ENCODE measurements at regions not wholly inside any gene's neighbourhood (a gene's known extent, or its start where the extent isn't known, plus 50 kb on each side); places are given as distances from the start of the nearest gene placed in this dataset.

DNA sequence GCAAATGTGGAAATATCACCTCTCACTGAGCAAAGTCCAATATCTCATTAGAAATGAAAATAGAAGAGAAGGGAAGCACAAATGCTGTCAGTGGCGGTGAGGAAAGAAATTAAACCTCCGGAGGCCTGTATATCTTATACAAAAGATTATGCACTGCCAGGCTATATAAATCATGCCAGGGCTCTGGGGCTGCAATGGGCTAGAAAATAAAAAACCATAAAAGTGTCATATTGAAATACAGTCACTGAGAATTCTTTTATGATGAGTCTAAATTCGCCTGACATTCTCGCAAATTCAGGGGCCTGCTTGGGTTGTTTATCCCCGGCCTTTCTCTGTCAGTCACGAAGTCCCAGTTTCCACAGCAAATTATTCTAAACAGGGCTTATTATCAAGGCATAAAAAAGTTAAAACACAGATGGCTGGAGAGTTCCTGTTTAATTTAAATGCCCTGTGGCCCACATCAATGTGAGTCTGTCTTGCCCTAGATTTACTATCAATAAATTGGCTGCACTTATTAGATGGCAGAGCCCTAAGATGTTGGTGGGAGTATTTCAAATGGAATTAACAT, 193.8 kb downstream of the SNX10 start:
- DNase-seq (ENCODE audit: low read depth), result no peak
- no peak overlapping the region for H3K4me3 ChIP-seq (ENCODE audit: low read length)
- TF ChIP-seq, protein P1, sequence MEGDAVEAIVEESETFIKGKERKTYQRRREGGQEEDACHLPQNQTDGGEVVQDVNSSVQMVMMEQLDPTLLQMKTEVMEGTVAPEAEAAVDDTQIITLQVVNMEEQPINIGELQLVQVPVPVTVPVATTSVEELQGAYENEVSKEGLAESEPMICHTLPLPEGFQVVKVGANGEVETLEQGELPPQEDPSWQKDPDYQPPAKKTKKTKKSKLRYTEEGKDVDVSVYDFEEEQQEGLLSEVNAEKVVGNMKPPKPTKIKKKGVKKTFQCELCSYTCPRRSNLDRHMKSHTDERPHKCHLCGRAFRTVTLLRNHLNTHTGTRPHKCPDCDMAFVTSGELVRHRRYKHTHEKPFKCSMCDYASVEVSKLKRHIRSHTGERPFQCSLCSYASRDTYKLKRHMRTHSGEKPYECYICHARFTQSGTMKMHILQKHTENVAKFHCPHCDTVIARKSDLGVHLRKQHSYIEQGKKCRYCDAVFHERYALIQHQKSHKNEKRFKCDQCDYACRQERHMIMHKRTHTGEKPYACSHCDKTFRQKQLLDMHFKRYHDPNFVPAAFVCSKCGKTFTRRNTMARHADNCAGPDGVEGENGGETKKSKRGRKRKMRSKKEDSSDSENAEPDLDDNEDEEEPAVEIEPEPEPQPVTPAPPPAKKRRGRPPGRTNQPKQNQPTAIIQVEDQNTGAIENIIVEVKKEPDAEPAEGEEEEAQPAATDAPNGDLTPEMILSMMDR (IDR thresholded peaks at IDR 0.05; ENCODE audit: insufficient read depth, low read depth, low read length, missing control alignments), result no peak

DNA sequence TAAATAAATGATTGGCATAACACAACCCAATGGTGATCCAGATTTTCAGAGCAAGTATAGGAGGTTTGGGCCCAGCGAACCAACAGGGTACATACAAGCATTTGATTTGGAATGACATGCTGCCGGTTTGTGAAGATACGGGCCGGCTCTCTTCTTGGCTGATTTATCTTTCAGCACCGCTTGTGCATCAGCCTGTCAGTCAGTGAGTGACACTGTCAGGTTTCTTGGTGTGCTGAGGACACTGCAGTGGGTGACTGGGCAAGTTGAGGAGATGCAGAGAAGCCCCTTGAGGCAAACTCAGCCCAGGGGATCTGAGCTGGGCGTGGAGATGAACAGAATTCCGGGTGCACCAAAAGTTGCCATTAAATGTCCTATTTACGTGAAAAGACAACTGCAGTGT, 194.5 kb downstream of the SNX10 start:
- TF ChIP-seq, protein P1 (IDR thresholded peaks at IDR 0.05; ENCODE audit: insufficient read depth, low read depth, low read length, missing control alignments), result no peak
- H3K4me3 ChIP-seq (ENCODE audit: low read length), result no peak overlapping the region
- DNase-seq (ENCODE audit: low read depth), result no peak

DNA sequence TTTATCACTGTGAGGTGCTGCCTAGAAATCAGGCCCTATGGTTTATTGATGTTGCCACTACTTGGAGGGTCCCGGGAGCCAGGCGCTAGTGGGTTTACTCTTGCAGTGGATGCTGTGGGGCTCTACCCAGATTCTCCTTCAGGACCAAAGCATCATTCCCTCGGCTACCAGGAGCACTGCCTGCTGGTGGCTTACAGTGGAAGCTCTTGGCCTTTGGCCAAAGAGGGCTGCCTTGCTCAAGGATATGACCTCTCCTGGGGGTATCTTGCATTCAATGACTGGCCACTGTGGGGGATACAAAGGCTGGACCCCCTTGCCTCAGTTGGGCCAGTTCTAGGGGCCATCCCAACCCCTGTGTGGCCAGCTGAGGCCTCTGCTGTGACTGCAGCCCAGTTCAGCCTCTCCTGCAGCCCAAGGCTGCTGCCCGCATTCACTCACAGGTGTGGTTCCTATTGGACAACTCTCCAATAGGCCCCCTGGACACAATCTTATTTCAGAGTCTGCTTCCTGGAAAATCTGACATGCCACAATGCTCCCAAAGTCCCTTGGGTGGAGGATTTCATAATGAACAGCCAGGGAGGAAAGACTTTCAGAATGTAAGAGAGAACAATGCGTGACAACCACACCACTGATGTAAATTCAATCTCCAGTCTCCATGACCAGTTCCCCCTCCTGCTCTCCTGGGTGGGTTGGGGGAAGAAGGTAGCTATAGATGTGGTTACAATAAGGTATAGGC, 196.3 kb downstream of the SNX10 start:
- TF ChIP-seq, protein P1 (IDR thresholded peaks at IDR 0.05; ENCODE audit: insufficient read depth, low read depth, low read length, missing control alignments), result no peak
- no peak for DNase-seq (ENCODE audit: low read depth)

DNA sequence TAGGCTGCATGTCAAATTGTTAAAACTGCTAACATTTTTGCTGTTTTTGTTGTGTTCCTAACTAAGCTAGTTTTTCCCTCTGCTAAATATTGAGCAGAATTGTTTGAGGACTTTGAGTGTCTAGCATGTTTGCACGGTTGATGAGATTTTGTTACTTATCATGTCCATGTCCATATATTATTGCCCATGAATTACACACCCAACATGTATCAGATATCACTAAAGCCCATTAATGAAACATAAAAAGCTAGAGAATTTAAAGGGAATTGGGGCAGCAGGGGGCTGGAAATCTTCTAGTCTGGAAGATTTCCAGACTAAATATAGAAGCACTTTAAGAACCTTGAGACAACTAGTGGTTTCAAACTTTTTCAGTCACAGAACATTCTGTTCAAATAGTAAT, 197.7 kb downstream of the SNX10 start:
- no peak overlapping the region for H3K4me3 ChIP-seq (ENCODE audit: low read length)
- TF ChIP-seq, protein P1 (IDR thresholded peaks at IDR 0.05; ENCODE audit: insufficient read depth, low read depth, low read length, missing control alignments), result no peak
- no peak for DNase-seq (ENCODE audit: low read depth)

More for the DNA sequence above, 196.3 kb downstream of the SNX10 start:
- H3K4me3 ChIP-seq (ENCODE audit: low read length), result no peak overlapping the region

DNA sequence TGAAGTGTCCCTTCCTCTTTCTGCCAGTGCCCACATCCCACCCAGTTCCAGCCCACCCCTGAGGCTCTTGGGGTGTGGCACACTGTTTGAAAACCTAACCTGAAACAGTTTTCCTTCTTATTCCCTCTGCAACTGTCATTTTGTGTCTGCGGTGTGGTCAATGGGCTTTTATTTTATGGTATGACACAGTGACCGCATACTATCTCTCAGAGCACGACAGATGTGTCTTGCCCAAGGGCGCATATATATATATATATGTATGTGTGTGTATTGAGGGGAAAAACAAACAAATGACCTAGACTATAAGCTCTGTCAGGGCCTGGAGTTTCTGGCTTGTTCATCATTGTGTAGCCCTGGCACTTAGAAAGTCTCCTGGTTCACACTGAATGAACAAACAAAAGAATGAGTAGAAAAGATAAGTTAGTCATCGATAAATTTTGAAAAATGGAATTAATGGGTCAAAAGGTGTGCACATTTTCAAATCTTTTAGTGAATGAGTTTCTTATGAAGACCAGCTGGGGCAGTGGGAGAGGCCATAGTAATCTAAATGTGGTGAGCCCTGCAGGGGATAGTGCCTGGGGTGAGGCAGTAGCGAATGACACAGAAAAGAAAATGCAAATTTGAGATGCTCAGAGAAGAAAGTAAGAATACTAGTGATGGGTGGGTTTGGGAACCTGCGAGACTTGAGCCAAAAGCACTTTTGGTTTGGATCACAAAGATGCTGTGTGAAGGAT, 198.4 kb downstream of the SNX10 start:
- TF ChIP-seq, protein P1 (IDR thresholded peaks at IDR 0.05; ENCODE audit: insufficient read depth, low read depth, low read length, missing control alignments), result no peak
- no peak overlapping the region for H3K4me3 ChIP-seq (ENCODE audit: low read length)
- no peak for DNase-seq (ENCODE audit: low read depth)

DNA sequence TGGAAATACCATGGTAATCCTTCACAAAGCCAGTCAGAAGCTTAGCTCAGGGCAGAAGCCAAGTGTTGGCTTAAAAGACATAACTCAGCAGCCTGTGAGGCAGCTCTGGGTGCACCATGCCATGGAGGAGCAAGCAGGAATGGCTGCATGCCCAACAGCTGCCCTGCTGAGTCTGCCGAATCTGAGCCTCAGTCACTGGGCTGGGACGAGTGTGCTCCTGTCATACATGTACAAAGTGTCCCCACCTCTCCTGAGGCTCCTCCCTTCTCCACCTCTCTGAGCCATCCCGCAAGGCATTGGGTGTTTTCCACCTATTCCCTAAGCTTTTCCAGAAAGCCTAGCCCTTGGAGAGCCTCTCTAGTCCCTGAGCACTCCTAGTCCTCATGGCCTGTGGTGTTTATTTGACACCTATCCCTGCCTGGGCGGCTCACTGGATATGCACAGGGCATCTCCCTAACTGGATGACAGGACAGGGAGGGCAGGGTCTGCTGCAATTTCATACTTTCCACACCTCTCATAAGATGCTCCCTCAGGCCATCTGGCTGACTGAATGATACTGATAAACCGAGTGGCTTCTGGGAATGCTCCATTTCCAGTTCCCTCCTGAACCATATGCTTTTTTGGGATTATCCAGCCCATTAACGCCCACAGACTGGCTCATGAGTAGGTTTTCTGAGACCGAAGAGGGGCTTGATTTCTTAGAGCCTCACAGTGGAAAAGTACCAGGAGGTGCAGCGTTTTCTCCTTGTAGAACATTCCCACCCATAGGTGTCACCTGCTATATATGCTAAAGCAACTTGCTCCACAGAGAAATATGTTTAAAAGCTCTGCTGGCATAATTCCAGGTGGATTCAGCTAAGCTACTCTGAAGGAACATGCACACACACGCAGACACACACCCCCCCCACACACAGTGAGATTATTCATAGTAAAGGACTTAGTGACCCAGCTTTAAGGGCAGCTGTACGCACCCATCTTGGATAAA, 199.3 kb downstream of the SNX10 start:
- H3K4me3 ChIP-seq (ENCODE audit: low read length), result no peak overlapping the region
- DNase-seq (ENCODE audit: low read depth), result peak; percentile 97
- TF ChIP-seq, protein P1 (IDR thresholded peaks at IDR 0.05; ENCODE audit: insufficient read depth, low read depth, low read length, missing control alignments), result peak; percentile 27

All from epithelial cell of esophagus (primary cell).